Loucy (cell line): ENCODE measurements at regions not wholly inside any gene's neighbourhood (a gene's known extent, or its start where the extent isn't known, plus 50 kb on each side); places are given as distances from the start of the nearest gene placed in this dataset.

Source experiments
- H2AFZ ChIP-seq: fragments of 200-600 bp; sonication (generic); 2 replicates; pipeline ENCODE4 v1.6.0; 2016; ENCODE audit warnings: antibody characterized with exemption, mild to moderate bottlenecking, low read length, moderate library complexity
- H3F3A ChIP-seq: fragments of 200-600 bp; 2 replicates; pipeline ENCODE4 v1.6.0; 2016; ENCODE audit warnings: antibody characterized with exemption, low read depth, mild to moderate bottlenecking
- H3K27me3 ChIP-seq: fragments of 200-600 bp; sonication (generic); 2 replicates; pipeline ENCODE4 v1.6.1; 2014; ENCODE audit warnings: low read length, mild to moderate bottlenecking; ENCODE audit not compliant: insufficient read depth, poor library complexity, severe bottlenecking
- H3K36me3 ChIP-seq: fragments of 200-600 bp; sonication (generic); 2 replicates; pipeline ENCODE4 v1.6.1; 2016; ENCODE audit warnings: low read length; ENCODE audit not compliant: insufficient read depth
- H3K4me1 ChIP-seq: fragments of 200-600 bp; sonication (generic); 2 replicates; pipeline ENCODE4 v1.5.1; 2014; ENCODE audit warnings: low read length, mild to moderate bottlenecking; ENCODE audit not compliant: insufficient read depth, poor library complexity, severe bottlenecking
- H3K4me2 ChIP-seq: fragments of 200-600 bp; sonication (generic); 2 replicates; pipeline ENCODE4 v1.6.0; 2014; ENCODE audit warnings: antibody characterized with exemption, low read length, low read depth, mild to moderate bottlenecking; ENCODE audit not compliant: poor library complexity, severe bottlenecking
- H3K4me3 ChIP-seq: fragments of 200-600 bp; sonication (generic); 2 replicates; pipeline ENCODE4 v1.5.1; 2014; ENCODE audit warnings: low read length, mild to moderate bottlenecking, mixed read lengths; ENCODE audit not compliant: poor library complexity, severe bottlenecking
- H3K79me2 ChIP-seq: fragments of 200-600 bp; sonication (generic); 2 replicates; pipeline ENCODE4 v1.6.1; 2014; ENCODE audit warnings: low read length; ENCODE audit not compliant: insufficient read depth
- H3K9ac ChIP-seq: fragments of 200-600 bp; sonication (generic); 2 replicates; pipeline ENCODE4 v1.6.0; 2014; ENCODE audit warnings: mild to moderate bottlenecking, low read depth, low read length, moderate library complexity; ENCODE audit not compliant: poor library complexity, severe bottlenecking
- H3K9me2 ChIP-seq: fragments of 200-600 bp; sonication (generic); replicated peaks from 2 replicates; pipeline ENCODE4 v1.6.1; 2016; ENCODE audit warnings: low read depth, low read length, mixed read lengths
- H3K9me3 ChIP-seq: fragments of 200-600 bp; sonication (generic); 2 replicates; pipeline ENCODE4 v1.6.1; 2014; ENCODE audit warnings: mild to moderate bottlenecking, antibody characterized with exemption, low read length, low read depth; ENCODE audit not compliant: insufficient read depth
- H4K20me1 ChIP-seq: fragments of 200-600 bp; sonication (generic); 2 replicates; pipeline ENCODE4 v1.6.0; 2014; ENCODE audit warnings: antibody characterized with exemption, low read length, mild to moderate bottlenecking; ENCODE audit not compliant: insufficient read depth, poor library complexity, severe bottlenecking
- CTCF ChIP-seq: fragments of 200-600 bp; sonication (generic); conservative IDR thresholded peaks from 2 replicates; pipeline ENCODE4 v1.5.1; 2014; ENCODE audit warnings: mild to moderate bottlenecking, antibody characterized with exemption, low read length
- EZH2phosphoT487 ChIP-seq: fragments of 200-600 bp; IDR thresholded peaks from 2 replicates; pipeline ENCODE4 v1.6.1; 2018; ENCODE audit warnings: antibody characterized with exemption, mild to moderate bottlenecking, moderate library complexity, borderline replicate concordance

- no peak overlapping the region for H2AFZ ChIP-seq
- no peaks in the 10 kb centered on the region for H3K79me2 ChIP-seq
- no peak overlapping the region for H3K9ac ChIP-seq
- peaks cover 22% of the 10 kb centered on the region for H3K4me1 ChIP-seq
- no peaks in the 10 kb centered on the region for H4K20me1 ChIP-seq
- no peaks in the 10 kb centered on the region for H3F3A ChIP-seq
- no peaks in the 10 kb centered on the region for H3K9me2 ChIP-seq
- no peaks in the 10 kb centered on the region for H3K9me3 ChIP-seq
- no peaks in the 10 kb centered on the region for H3K36me3 ChIP-seq
- no peak overlapping the region for H3K4me2 ChIP-seq
- TF ChIP-seq CTCF: no peak
- no peak for TF ChIP-seq EZH2phosphoT487
- H3K4me3 ChIP-seq: no peak overlapping the region
- no peaks in the 10 kb centered on the region for H3K27me3 ChIP-seq
Observed at GRCh38 chr5:34598177-34598794, 57.8 kb upstream of the RAI14 start.

GRCh38 chr5:34599471-34600117, 56.5 kb upstream of the RAI14 start:
- no peaks in the 10 kb centered on the region; the same call in 1 of the 2 replicates for H3F3A ChIP-seq
- TF ChIP-seq CTCF: no peak
- no peaks in the 10 kb centered on the region for H3K79me2 ChIP-seq
- H3K27me3 ChIP-seq: no peaks in the 10 kb centered on the region
- no peaks in the 10 kb centered on the region for H3K9me2 ChIP-seq
- no peaks in the 10 kb centered on the region for H4K20me1 ChIP-seq
- H3K4me3 ChIP-seq: no peak overlapping the region
- no peak overlapping the region for H3K9ac ChIP-seq
- H2AFZ ChIP-seq: no peak overlapping the region
- peak overlapping the region; percentile 25 for H3K4me2 ChIP-seq
- no peaks in the 10 kb centered on the region for H3K36me3 ChIP-seq
- H3K4me1 ChIP-seq: peaks cover 35% of the 10 kb centered on the region
- no peaks in the 10 kb centered on the region for H3K9me3 ChIP-seq

GRCh38 chr5:34600118-34600493, 56.0 kb upstream of the RAI14 start:
- Histone ChIP-seq H3K9me3 (no peaks in the 10 kb centered on the region), H3K9ac (no peak overlapping the region), H4K20me1 (no peaks in the 10 kb centered on the region), H3K79me2 (no peaks in the 10 kb centered on the region), H3K4me3 (no peak overlapping the region), H3K9me2 (no peaks in the 10 kb centered on the region), H3K27me3 (no peaks in the 10 kb centered on the region), H2AFZ (no peak overlapping the region), H3K4me2 (no peak overlapping the region), H3F3A (no peaks in the 10 kb centered on the region; the same call in 1 of the 2 replicates), H3K36me3 (no peaks in the 10 kb centered on the region), H3K4me1 (peaks cover 40% of the 10 kb centered on the region)
- TF ChIP-seq EZH2phosphoT487 (no peak), CTCF (no peak)
